Suprapubic skin (tissue), 3 donors: ENCODE measurements at regions not wholly inside any gene's neighbourhood (a gene's known extent, or its start where the extent isn't known, plus 50 kb on each side); places are given as distances from the start of the nearest gene placed in this dataset.

Experiments used
- CTCF ChIP-seq, 2 donors: fragments of 200-600 bp in 1 of 2; fragments of 450-650 bp in 1 of 2; sonication (generic) in 1 of 2; IDR thresholded peaks; one replicate each; pipeline ENCODE4 v1.5.1; 2016 to 2019; ENCODE audit warnings: antibody characterized with exemption in 2 of 2, mild to moderate bottlenecking in 1 of 2, moderate library complexity in 1 of 2
- POLR2AphosphoS5 ChIP-seq, 3 donors: sonication (generic); formaldehyde crosslinking; IDR thresholded peaks; one replicate each; pipeline ENCODE4 v1.6.1; 2017; ENCODE audit warnings: antibody characterized with exemption in 3 of 3

- TF ChIP-seq CTCF (IDR thresholded peaks at IDR 0.05) = no peak
- no peak for TF ChIP-seq POLR2AphosphoS5 (IDR thresholded peaks at IDR 0.05)
These were observed 60.1 kb upstream of the GTSF1L start for GRCh38 chr20:43786885-43787284.
